ENCODE measurements at regions not wholly inside any gene's neighbourhood (a gene's known extent, or its start where the extent isn't known, plus 50 kb on each side); places are given as distances from the start of the nearest gene placed in this dataset.
"Not testable (repeated sequence)": the region's sequence is repeated elsewhere in the genome, so short reads cannot be mapped to it uniquely, and the experiment has no call there.

- TF ChIP-seq CTCF (IDR thresholded peaks at IDR 0.05; ENCODE audit: insufficient read depth, low read depth, low read length) (no peak), EZH2 (IDR thresholded peaks at IDR 0.05; ENCODE audit: insufficient read depth, low read length) (no peak)
- H3K27me3 Mint-ChIP-seq (ENCODE audit: low read depth, unreplicated experiment), result no peaks in the 10 kb centered on the region
- no peaks in the 10 kb centered on the region for H3K9me3 ChIP-seq (ENCODE audit: insufficient read depth, low read depth, low read length)
- no peak overlapping the region for H3K27ac ChIP-seq (ENCODE audit: low read depth, low read length)
- H3K9ac ChIP-seq (ENCODE audit: low read length), result no peak overlapping the region
- H3K4me2 ChIP-seq (ENCODE audit: low read length), result no peak overlapping the region
- H4K20me1 ChIP-seq (ENCODE audit: insufficient read depth, low read length), result no peaks in the 10 kb centered on the region
- no peak for DNase-seq (ENCODE audit: low read depth)
- no peak overlapping the region for H2AFZ ChIP-seq (ENCODE audit: low read depth, low read length)
- no peak for FAIRE-seq
- no peak overlapping the region for H3K4me3 ChIP-seq (ENCODE audit: insufficient read depth, low read depth, low read length)
- H3K9me3 Mint-ChIP-seq (ENCODE audit: unreplicated experiment), result no peaks in the 10 kb centered on the region
- no peaks in the 10 kb centered on the region for H3K4me1 Mint-ChIP-seq (ENCODE audit: low read depth, unreplicated experiment)
- H3K4me1 ChIP-seq (ENCODE audit: insufficient read depth, low read length), result no peaks in the 10 kb centered on the region
- H3K27ac Mint-ChIP-seq (ENCODE audit: unreplicated experiment), result no peak overlapping the region
- no peaks in the 10 kb centered on the region for H3K27me3 ChIP-seq (ENCODE audit: insufficient read depth, low read length)
- no peaks in the 10 kb centered on the region for H3K36me3 Mint-ChIP-seq (ENCODE audit: low read depth, unreplicated experiment)
- no peak overlapping the region for H3K4me3 Mint-ChIP-seq (ENCODE audit: unreplicated experiment)
- no peaks in the 10 kb centered on the region for H3K36me3 ChIP-seq (ENCODE audit: insufficient read depth, low read length)
- no peaks in the 10 kb centered on the region for H3K79me2 ChIP-seq (ENCODE audit: insufficient read depth, low read length)
Observed at GRCh38 chr7:10455936-10456335, 517.7 kb upstream of the PHF14 start.

GRCh38 chr7:10460474-10460873 is 513.2 kb upstream of the PHF14 start:
- Histone ChIP-seq H3K4me1 (ENCODE audit: insufficient read depth, low read length) (no peaks in the 10 kb centered on the region), H2AFZ (ENCODE audit: low read depth, low read length) (no peak overlapping the region), H3K4me3 (ENCODE audit: insufficient read depth, low read depth, low read length) (no peak overlapping the region), H3K36me3 (ENCODE audit: insufficient read depth, low read length) (no peaks in the 10 kb centered on the region), H3K27ac (ENCODE audit: low read depth, low read length) (no peak overlapping the region), H3K4me2 (ENCODE audit: low read length) (no peak overlapping the region), H3K79me2 (ENCODE audit: insufficient read depth, low read length) (no peaks in the 10 kb centered on the region), H3K27me3 (ENCODE audit: insufficient read depth, low read length) (no peaks in the 10 kb centered on the region), H3K9ac (ENCODE audit: low read length) (no peak overlapping the region), H4K20me1 (ENCODE audit: insufficient read depth, low read length) (no peaks in the 10 kb centered on the region), H3K9me3 (ENCODE audit: insufficient read depth, low read depth, low read length) (no peaks in the 10 kb centered on the region)
- TF ChIP-seq EZH2 (IDR thresholded peaks at IDR 0.05; ENCODE audit: insufficient read depth, low read length), result no peak
- no peak for TF ChIP-seq CTCF (IDR thresholded peaks at IDR 0.05; ENCODE audit: insufficient read depth, low read depth, low read length)
- Mint-ChIP-seq H3K27ac (ENCODE audit: unreplicated experiment) (no peak overlapping the region), H3K27me3 (ENCODE audit: low read depth, unreplicated experiment) (no peaks in the 10 kb centered on the region), H3K4me3 (ENCODE audit: unreplicated experiment) (no peak overlapping the region), H3K4me1 (ENCODE audit: low read depth, unreplicated experiment) (no peaks in the 10 kb centered on the region), H3K36me3 (ENCODE audit: low read depth, unreplicated experiment) (no peaks in the 10 kb centered on the region), H3K9me3 (ENCODE audit: unreplicated experiment) (no peaks in the 10 kb centered on the region)
- no peak for FAIRE-seq
- no peak for DNase-seq (ENCODE audit: low read depth)

- Histone ChIP-seq H3K27me3 (ENCODE audit: insufficient read depth, low read length) (no peaks in the 10 kb centered on the region), H3K79me2 (ENCODE audit: insufficient read depth, low read length) (no peaks in the 10 kb centered on the region), H3K36me3 (ENCODE audit: insufficient read depth, low read length) (no peaks in the 10 kb centered on the region), H3K4me1 (ENCODE audit: insufficient read depth, low read length) (no peaks in the 10 kb centered on the region), H3K27ac (ENCODE audit: low read depth, low read length) (no peak overlapping the region), H4K20me1 (ENCODE audit: insufficient read depth, low read length) (no peaks in the 10 kb centered on the region), H3K4me2 (ENCODE audit: low read length) (no peak overlapping the region), H2AFZ (ENCODE audit: low read depth, low read length) (no peak overlapping the region), H3K9ac (ENCODE audit: low read length) (no peak overlapping the region), H3K4me3 (ENCODE audit: insufficient read depth, low read depth, low read length) (no peak overlapping the region), H3K9me3 (ENCODE audit: insufficient read depth, low read depth, low read length) (no peaks in the 10 kb centered on the region)
- no peak for TF ChIP-seq CTCF (IDR thresholded peaks at IDR 0.05; ENCODE audit: insufficient read depth, low read depth, low read length)
- no peak for TF ChIP-seq EZH2 (IDR thresholded peaks at IDR 0.05; ENCODE audit: insufficient read depth, low read length)
- DNase-seq (ENCODE audit: low read depth), result no peak
- Mint-ChIP-seq H3K4me3 (ENCODE audit: unreplicated experiment) (no peak overlapping the region), H3K36me3 (ENCODE audit: low read depth, unreplicated experiment) (no peaks in the 10 kb centered on the region), H3K27me3 (ENCODE audit: low read depth, unreplicated experiment) (no peaks in the 10 kb centered on the region), H3K27ac (ENCODE audit: unreplicated experiment) (no peak overlapping the region), H3K9me3 (ENCODE audit: unreplicated experiment) (no peaks in the 10 kb centered on the region), H3K4me1 (ENCODE audit: low read depth, unreplicated experiment) (no peaks in the 10 kb centered on the region)
- no peak for FAIRE-seq
Observed at GRCh38 chr7:10463701-10464100, 510.0 kb upstream of the PHF14 start.

GRCh38 chr7:10465536-10465935 is 508.1 kb upstream of the PHF14 start:
- not testable (repeated sequence) for H3K4me1 Mint-ChIP-seq (ENCODE audit: low read depth, unreplicated experiment)

More at GRCh38 chr7:10465536-10465935, 508.1 kb upstream of the PHF14 start:
- not testable (repeated sequence) for H3K4me1 ChIP-seq (ENCODE audit: insufficient read depth, low read length); H3K27ac Mint-ChIP-seq (ENCODE audit: unreplicated experiment); H3K36me3 ChIP-seq (ENCODE audit: insufficient read depth, low read length); H3K27ac ChIP-seq (ENCODE audit: low read depth, low read length); H3K79me2 ChIP-seq (ENCODE audit: insufficient read depth, low read length); FAIRE-seq; H3K4me3 ChIP-seq (ENCODE audit: insufficient read depth, low read depth, low read length); H3K9me3 Mint-ChIP-seq (ENCODE audit: unreplicated experiment); DNase-seq (ENCODE audit: low read depth); H3K4me2 ChIP-seq (ENCODE audit: low read length); H3K27me3 ChIP-seq (ENCODE audit: insufficient read depth, low read length); H3K9ac ChIP-seq (ENCODE audit: low read length); H3K4me3 Mint-ChIP-seq (ENCODE audit: unreplicated experiment); H3K9me3 ChIP-seq (ENCODE audit: insufficient read depth, low read depth, low read length); H3K36me3 Mint-ChIP-seq (ENCODE audit: low read depth, unreplicated experiment); H4K20me1 ChIP-seq (ENCODE audit: insufficient read depth, low read length); H2AFZ ChIP-seq (ENCODE audit: low read depth, low read length); H3K27me3 Mint-ChIP-seq (ENCODE audit: low read depth, unreplicated experiment)

Data from astrocyte (in vitro differentiated cells and primary cell).